DND-41 (cell line): ENCODE measurements at regions not wholly inside any gene's neighbourhood (a gene's known extent, or its start where the extent isn't known, plus 50 kb on each side); places are given as distances from the start of the nearest gene placed in this dataset.

Experiments
- ATAC-seq: fragments of 200-7000 bp; cut with Tn5 transposase; 3 replicates; pipeline ENCODE4 v1.9.1; 2021; ENCODE audit warnings: low read depth; ENCODE audit not compliant: insufficient read depth
- DNase-seq: peaks from one replicate; pipeline ENCODE4 v3.0.0-alpha.2; 2020
- H2AFZ ChIP-seq: 2 replicates; pipeline ENCODE4 v1.6.0; 2012; ENCODE audit warnings: low read depth, low read length
- H3K27ac ChIP-seq: 2 replicates; pipeline ENCODE4 v1.5.1; 2012; ENCODE audit warnings: low read length, inconsistent platforms
- H3K27me3 ChIP-seq: fragments of 200-600 bp; sonication (generic); 2 replicates; pipeline ENCODE4 v1.6.0; 2012; ENCODE audit warnings: low read length, mild to moderate bottlenecking, inconsistent platforms; ENCODE audit not compliant: insufficient read depth, poor library complexity
- H3K36me3 ChIP-seq: 2 replicates; pipeline ENCODE4 v1.5.1; 2012; ENCODE audit warnings: low read length, inconsistent platforms; ENCODE audit not compliant: insufficient read depth
- H3K4me1 ChIP-seq: 2 replicates; pipeline ENCODE4 v1.5.1; 2012; ENCODE audit warnings: mild to moderate bottlenecking, low read length; ENCODE audit not compliant: insufficient read depth
- H3K4me2 ChIP-seq: 2 replicates; pipeline ENCODE4 v1.6.0; 2012; ENCODE audit warnings: mild to moderate bottlenecking, moderate library complexity, low read length, inconsistent platforms; ENCODE audit not compliant: insufficient read depth
- H3K4me3 ChIP-seq, 2 experiments: fragments of 200-600 bp in 1 of 2; shearing (Covaris generic) in 1 of 2; 2 replicates each; pipeline ENCODE4 v1.5.1; 2012 to 2016; ENCODE audit warnings: inconsistent platforms in 2 of 2, low read length in 2 of 2, mild to moderate bottlenecking in 2 of 2, low read depth in 1 of 2, moderate library complexity in 1 of 2
- H3K79me2 ChIP-seq: 2 replicates; pipeline ENCODE4 v1.6.0; 2012; ENCODE audit warnings: low read length, inconsistent platforms; ENCODE audit not compliant: insufficient read depth
- H3K9ac ChIP-seq: 2 replicates; pipeline ENCODE4 v1.6.0; 2012; ENCODE audit warnings: low read depth, mild to moderate bottlenecking, inconsistent platforms, low read length, moderate library complexity
- H3K9me3 ChIP-seq: 2 replicates; pipeline ENCODE4 v1.5.1; 2012; ENCODE audit warnings: low read length, moderate library complexity, mild to moderate bottlenecking, inconsistent platforms; ENCODE audit not compliant: insufficient read depth, severe bottlenecking
- H4K20me1 ChIP-seq: 2 replicates; pipeline ENCODE4 v1.6.0; 2012; ENCODE audit warnings: low read length; ENCODE audit not compliant: insufficient read depth
- CTCF ChIP-seq: IDR thresholded peaks from 2 replicates; pipeline ENCODE4 v1.5.1; 2012; ENCODE audit warnings: borderline replicate concordance, low read length, moderate library complexity, mild to moderate bottlenecking; ENCODE audit not compliant: poor library complexity, severe bottlenecking; ENCODE audit errors: extremely low read depth
- EZH2 ChIP-seq: IDR thresholded peaks from 3 replicates; pipeline ENCODE4 v1.6.1; 2012; ENCODE audit warnings: borderline replicate concordance, low read depth, mild to moderate bottlenecking, moderate library complexity, low read length, inconsistent platforms; ENCODE audit not compliant: severe bottlenecking

GRCh38 chr13:107733276-107733675, 482.1 kb downstream of the LIG4 start:
- Histone ChIP-seq H4K20me1 (no peaks in the 10 kb centered on the region), H3K79me2 (no peaks in the 10 kb centered on the region), H2AFZ (no peak overlapping the region), H3K4me2 (no peak overlapping the region), H3K9me3 (no peaks in the 10 kb centered on the region), H3K27ac (no peak overlapping the region), H3K4me3 (no peak overlapping the region), H3K9ac (no peak overlapping the region), H3K4me1 (no peaks in the 10 kb centered on the region), H3K36me3 (no peaks in the 10 kb centered on the region), H3K27me3 (no peaks in the 10 kb centered on the region)
- DNase-seq (no peak), ATAC-seq (no peak)
- TF ChIP-seq CTCF (no peak), EZH2 (no peak)

- H3K27me3 ChIP-seq: no peaks in the 10 kb centered on the region
- H3K9ac ChIP-seq: no peak overlapping the region
- no peak for TF ChIP-seq EZH2
- no peak for TF ChIP-seq CTCF
- no peak overlapping the region for H3K4me2 ChIP-seq
- H3K4me1 ChIP-seq: no peaks in the 10 kb centered on the region
- DNase-seq (no peak), ATAC-seq (no peak)
- no peak overlapping the region for H3K4me3 ChIP-seq
- no peaks in the 10 kb centered on the region for H3K9me3 ChIP-seq
- H3K36me3 ChIP-seq: no peaks in the 10 kb centered on the region
- no peak overlapping the region for H2AFZ ChIP-seq
- H3K27ac ChIP-seq: no peak overlapping the region
- no peaks in the 10 kb centered on the region for H3K79me2 ChIP-seq
- no peaks in the 10 kb centered on the region for H4K20me1 ChIP-seq
Measured at GRCh38 chr13:107730813-107731212, 484.5 kb downstream of the LIG4 start.

- H3K4me1 ChIP-seq: no peaks in the 10 kb centered on the region
- no peak overlapping the region for H3K4me3 ChIP-seq
- no peaks in the 10 kb centered on the region for H3K27me3 ChIP-seq
- no peaks in the 10 kb centered on the region for H4K20me1 ChIP-seq
- no peak overlapping the region for H3K9ac ChIP-seq
- TF ChIP-seq EZH2 (no peak), CTCF (no peak)
- H3K9me3 ChIP-seq: no peaks in the 10 kb centered on the region
- no peak for DNase-seq
- no peak for ATAC-seq
- H3K79me2 ChIP-seq: no peaks in the 10 kb centered on the region
- H2AFZ ChIP-seq: no peak overlapping the region
- no peak overlapping the region for H3K27ac ChIP-seq
- H3K4me2 ChIP-seq: no peak overlapping the region
- H3K36me3 ChIP-seq: no peaks in the 10 kb centered on the region
Measured at GRCh38 chr13:107721125-107721869, 494.0 kb downstream of the LIG4 start.
